NCI-H748 (cell line): ENCODE measurements at regions not wholly inside any gene's neighbourhood (a gene's known extent, or its start where the extent isn't known, plus 50 kb on each side); places are given as distances from the start of the nearest gene placed in this dataset.
"Not testable (repeated sequence)": the region's sequence is repeated elsewhere in the genome, so short reads cannot be mapped to it uniquely, and the experiment has no call there.

Experiments used
- DNase-seq: peaks from one replicate; lab custom pipeline; 2025; ENCODE audit not compliant: unreplicated experiment; lab: John Stamatoyannopoulos, UW

DNA sequence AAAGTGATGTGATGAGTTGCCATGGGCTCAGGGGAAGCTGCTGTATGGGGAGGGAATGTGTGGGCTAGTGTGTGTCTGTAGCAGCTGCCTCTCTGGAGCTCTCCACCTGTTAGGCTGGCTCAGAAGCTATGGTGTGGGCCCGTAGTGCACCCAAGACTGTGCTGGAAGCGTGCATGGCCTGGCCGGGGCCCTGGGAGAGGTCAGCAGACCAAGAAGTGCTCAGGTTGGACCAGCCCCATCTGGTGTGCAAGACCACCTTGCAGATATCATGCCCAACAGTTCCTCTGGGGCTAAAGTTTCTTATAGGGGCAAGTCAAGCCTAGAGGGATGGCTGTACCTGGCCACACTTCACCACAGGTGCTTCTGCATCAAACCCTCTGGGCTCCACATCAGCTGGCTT lies 274.4 kb upstream of the CCDC179 start:
- DNase-seq, result no peak

DNA sequence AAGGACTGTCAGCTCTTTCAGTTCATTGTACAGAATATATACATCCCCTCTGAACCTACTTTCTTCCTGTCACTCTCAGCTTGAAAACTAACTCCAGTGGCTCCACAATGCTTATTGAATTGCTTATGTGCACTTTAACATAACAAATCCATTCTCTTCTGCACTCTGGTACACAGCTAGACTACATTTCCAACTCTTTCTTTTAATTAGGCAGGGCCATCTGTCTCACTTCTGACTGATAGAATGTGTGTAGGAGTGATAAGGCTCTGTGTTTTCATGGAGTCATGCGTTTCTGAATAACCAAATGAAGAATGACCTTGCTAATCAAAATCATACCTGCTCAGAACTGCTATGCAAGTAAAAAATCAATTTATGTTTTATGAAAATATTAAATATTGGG lies 278.5 kb upstream of the CCDC179 start:
- DNase-seq, result no peak

DNA sequence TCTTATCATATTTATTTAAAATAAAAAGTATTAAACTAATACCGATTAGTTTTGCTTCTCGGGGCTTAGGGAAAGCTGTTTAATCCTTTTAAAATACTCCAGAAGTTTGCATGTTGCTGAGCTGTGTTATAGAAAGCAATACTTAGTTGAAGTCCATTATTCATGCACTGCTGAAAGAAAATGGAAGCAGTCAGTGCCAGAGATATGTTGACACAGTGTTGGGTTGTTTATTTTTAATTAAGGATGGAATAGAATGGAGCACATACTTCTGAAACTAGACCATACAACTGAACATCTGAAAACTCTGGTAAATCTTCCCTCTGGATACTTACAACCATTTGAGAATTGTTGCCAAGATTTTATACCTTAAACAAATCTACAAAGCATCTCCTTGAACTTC lies 282.7 kb upstream of the CCDC179 start:
- DNase-seq, result no peak

DNA sequence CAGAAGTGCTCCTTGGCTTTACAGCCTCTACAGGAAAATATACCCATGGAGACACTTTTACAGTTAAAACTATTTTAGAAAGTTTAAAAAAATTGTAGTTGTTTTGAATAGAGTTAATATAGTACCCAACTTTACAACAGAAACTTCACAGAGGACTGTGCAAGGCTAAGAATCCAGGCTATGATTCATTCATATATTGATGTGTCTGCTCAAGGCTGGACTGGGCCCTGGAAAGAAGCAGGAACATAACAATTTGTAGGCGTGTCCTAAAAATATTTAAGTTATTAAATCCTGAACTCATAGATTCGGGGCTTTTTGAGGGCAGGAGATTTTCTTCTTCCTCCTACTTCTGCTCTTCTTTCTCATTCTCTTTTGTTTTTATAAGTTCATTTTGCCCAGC lies 291.5 kb upstream of the CCDC179 start:
- no peak for DNase-seq

DNA sequence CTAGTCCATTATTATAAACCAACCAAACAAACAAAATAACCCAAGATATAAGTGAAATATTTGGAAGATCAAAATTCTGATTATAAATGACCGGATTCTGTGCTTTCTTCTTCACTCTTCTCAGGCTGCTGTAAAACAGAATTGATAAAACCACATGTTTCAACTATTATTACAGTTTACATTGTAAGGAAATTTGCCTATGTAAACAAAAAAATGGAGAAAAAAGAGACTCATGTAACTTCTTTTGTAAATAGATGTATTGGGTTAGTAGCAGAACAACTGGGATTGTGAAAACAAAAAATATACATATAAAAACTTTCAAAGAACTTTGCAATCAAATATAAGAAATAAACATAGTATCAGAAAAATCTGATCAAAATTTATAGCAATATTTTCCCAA lies 295.2 kb upstream of the CCDC179 start:
- DNase-seq, result no peak

DNA sequence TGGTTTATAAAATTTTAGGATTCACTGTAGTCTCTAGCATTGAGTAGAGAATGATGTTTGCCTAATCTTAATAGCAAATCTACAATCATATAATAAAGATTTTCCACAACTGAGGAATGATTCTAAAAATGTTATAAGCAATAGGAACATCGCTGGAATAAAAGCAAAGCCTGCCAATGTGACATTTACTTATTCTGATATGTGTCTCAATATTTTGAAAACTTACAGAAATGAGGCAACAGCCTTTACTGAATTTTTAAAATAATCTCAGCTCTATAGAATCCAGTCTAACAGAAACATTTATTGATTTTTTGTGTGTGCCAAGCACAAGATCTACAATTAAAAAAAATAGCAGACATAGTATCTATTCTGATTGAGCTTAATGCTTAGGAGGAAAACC lies 303.7 kb upstream of the CCDC179 start:
- no peak for DNase-seq

DNA sequence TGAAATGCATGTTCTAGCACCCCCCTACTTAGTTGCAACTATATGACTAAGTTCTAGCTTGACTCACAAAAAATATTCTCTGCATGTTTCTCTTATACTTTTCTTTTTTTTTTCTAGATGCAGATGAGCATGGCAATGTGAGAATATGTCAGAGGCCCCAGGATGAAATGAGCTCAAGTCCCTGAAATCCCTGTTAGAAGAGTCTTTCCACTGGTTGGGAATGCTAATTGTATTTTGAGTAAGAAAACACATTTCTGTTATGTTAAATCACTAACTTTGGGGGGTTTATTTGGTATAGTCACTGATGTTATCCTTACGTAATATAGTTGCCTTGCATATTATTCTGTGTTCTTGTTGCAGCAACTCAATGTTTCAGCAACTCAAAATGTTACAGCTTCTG lies 306.1 kb upstream of the CCDC179 start:
- DNase-seq, result no peak

DNA sequence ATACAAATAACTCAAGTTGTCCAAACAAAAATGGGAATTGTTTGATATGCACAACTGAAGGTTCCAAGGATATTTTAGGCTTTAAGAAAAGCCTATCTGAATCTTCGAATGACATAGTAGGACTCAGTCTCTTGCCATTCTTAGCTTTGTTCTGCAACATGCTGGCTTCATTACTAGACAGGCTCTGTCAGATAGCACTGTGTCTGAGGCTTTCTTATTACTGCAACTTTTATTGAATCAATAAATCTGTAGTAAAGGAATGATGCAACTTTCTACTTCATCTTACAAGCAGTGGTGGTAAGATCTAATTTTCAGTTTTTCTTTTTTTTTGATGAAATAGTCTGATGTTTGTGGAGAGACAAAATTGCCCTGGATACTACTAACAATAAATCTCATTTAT lies 319.3 kb upstream of the CCDC179 start:
- no peak for DNase-seq

DNA sequence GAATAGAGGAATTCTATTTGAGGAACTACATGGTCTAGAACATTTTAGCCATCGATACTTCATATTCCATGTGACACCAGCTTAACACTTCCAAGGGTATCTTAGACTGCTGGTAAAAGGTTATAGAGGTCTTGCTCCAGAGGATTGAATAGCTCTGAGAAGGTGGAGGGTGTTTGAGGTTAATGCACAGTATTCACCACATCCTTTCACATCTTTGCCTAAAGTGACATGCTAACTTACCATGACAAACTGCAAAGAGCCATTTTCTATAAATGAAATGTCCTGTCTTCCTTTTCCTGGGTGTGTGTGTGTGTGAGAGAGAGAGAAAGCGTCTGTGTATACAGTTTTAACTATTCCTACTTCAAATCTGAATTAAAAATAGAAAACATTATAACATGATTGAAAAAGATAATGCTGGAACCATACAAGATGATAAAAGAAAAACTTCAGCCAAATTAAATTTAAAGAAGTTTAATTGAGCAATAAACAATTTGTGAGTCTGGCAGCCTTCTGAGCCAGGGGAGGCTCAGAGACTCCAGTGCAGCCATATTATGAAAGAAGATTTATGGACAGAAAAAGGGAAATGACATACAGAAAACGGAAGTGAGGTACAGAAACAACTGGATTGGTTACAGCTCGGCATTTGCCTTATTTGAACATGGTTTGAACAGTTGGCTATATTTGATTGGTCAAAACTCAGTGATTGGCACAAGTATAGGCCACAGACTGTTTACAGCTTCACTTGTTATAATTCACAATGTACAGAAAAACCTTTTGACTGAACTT lies 320.9 kb upstream of the CCDC179 start:
- DNase-seq, result no peak

DNA sequence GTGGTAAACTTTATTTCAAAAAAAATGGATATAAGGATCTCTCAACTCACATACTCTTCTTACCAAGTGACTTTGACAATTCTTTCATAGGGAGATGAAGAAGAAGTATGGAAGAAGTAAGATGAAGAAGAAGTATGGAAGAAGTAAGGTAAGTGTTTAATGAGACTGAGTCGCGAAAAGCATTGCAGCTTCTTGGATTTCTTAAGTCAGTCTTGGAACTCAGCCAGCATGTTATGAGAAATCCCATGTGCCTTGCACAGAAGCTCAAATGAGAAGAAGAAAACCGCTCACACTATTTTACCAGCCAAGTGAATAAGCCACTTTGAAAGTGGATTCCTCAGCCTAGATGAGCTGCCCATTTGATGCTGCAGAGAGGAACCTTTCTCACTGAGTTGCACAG lies 332.0 kb upstream of the CCDC179 start:
- DNase-seq, result no peak

DNA sequence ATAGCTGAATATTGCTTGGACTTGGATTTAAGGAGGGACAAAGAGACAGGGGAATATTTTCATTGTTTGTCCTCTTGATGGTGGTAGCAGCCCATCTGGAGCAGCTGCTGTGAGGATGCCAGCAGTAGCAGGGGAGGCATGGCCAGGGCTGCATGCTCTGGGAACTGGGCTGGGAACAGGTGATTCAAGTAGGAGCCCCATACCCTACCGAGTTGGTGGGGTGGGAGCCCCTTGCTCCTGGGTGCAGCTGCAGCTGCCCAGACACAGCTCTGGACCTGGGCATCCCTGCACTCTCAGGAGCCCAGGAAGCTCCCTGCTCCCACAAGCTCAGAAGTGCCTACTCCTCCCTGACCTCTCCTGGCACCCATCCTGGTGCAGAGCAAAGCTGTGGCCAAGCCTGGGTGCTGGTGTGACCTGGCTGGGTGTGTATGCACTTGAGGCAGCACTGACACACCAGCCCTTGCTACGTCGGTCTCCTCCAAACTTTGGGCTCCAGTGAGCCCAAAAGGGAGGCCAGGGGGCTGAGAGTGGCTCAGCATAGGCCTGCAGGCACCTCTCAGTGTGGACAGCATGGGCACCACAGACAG lies 341.8 kb upstream of the CCDC179 start:
- no peak for DNase-seq

DNA sequence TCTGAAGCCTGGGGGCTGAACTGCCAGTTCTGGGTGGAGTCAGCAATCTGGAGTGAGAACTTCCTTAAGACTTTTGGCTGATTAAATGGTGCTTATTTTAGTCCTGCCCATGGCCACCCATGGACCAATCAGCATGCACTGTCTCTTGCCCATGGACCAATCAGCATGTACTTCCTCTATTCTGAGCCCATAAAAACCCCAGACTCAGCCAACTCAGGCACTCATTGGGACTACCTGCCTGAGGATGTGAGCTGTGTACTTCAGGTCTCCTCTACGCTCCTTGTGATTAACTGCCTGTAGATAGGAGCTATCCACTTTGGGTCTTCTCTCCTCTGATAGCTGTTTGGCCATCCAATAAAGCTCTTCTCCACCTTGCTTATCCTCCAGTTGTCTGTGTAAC lies 342.3 kb upstream of the CCDC179 start:
- DNase-seq, result no peak

DNA sequence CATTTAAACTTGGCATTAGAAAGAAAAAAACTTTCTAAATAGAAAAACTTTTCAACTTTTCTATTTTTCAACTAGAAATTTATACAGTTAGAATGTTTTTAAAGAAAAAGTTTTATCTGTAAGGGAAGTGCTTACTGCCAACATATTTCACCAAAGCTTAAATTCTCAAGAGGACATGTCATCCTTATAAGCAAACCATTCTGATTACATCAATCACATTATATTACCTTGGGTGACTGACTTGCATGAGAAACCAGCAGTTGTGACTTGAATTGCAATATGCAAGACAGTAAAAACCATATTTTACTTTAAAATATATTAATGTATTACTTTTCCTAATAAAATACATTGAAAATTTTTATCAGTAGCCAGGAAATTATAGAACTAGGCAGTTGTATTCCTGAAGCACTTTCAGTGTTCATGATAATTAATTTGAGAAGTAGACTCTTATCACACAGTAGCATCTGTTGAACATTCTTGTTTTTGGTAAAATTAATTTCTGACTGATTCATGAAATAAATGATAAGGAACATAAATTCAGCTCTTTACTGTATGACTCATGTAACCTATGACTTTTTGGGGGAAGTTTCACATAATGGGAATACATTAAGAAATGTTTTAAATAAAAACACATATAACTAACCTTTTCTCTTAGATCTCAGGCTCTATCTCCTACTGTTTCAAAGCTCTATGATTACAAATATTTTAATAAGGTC lies 345.0 kb upstream of the CCDC179 start:
- DNase-seq, result no peak

DNA sequence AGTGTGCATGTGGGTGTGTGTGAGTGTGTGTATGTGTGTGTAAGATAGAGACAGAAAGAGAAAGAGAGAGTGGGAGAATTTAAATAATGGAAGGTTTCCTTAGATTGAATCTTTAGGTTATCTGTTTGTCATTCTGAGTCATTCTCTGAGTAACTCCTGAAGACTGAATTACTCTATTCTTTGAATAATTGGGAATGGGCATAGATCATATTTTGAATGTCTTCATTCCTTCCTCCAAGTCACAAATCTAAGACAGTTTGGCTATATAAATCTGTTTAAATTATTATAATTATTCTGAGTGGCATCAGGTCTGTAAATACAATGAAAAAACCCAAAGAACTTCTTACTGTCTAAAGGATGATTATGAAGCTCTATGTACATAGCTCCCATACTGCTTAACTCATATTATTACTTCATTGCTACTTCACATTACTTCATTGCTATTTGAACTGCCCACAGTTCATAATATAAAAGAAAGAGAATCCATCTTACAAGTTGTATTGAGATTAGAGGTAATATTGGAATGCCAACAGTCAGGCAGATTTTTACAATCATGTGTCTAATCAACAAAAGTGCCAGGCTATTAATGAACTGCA lies 346.6 kb upstream of the CCDC179 start:
- no peak for DNase-seq

DNA sequence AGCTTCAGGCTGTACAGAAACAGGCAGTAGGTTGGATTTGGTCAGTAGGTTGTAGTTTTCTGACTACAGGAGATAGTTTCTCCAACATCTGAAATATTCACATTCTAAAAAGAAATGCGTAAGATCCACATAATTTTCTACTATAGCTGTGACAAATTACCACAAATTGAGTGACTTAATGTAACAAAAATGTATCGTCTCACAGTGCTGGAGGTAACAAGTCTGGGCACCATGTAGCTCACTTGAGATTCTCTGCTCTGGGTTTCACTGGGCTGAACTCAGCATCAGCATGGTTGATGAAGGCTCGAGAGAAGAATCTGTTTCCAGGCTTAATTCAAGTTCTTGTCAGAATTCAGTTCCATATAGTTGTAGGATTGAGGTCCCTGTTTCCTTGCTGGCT lies 350.9 kb upstream of the CCDC179 start:
- no peak for DNase-seq

DNA sequence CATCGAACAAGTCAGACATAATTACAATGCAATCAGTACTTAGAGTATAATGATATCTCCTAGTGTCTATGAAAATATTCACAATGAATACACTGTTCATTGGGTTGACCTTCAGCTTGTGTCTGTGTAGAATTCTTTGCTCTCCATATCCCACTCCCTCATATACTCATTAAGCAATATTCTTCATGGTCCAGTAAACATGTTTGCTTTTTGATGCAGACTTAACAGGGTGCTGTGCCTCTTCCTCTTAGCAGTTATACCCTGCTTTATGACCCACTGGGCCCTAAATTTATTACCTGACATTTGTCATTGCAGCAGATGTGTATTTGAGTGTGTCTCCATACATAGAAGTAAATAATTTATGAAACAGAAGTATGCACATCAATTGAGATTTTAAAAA lies 352.5 kb upstream of the CCDC179 start:
- no peak for DNase-seq

DNA sequence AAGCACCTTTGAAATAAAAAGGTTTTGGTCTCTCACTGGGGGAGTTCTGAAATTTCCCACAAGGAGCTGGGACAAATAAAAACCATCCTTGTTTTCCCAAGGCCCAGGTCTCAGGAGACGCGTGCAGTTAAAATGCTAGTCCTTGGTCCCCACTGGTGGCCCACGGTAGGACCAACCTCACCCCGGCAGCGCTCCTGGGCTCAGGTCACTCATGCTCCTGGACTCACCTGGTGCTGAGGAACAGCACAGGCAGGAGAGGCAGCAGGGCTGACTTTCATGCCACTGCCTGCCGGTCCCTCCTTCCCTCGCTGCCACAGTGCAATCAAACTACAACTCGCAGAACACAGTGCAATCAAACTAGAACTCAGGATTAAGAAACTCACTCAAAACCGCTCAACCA lies 356.8 kb upstream of the CCDC179 start:
- DNase-seq, result no peak

DNA sequence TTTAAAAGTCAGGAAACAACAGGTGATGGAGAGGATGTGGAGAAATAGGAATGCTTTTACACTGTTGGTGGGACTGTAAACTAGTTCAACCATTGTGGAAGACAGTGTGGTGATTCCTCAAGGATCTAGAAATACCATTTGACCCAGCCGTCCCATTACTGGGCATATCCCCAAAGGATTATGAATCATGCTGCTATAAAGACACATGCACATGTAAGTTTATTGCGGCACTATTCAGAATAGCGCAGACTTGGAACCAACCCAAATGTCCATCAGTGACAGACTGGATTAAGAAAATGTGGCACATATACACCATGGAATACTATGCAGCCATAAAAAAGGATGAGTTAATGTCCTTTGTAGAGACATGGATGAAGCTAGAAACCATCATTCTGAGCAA lies 359.8 kb upstream of the CCDC179 start:
- DNase-seq, result not testable (repeated sequence)

DNA sequence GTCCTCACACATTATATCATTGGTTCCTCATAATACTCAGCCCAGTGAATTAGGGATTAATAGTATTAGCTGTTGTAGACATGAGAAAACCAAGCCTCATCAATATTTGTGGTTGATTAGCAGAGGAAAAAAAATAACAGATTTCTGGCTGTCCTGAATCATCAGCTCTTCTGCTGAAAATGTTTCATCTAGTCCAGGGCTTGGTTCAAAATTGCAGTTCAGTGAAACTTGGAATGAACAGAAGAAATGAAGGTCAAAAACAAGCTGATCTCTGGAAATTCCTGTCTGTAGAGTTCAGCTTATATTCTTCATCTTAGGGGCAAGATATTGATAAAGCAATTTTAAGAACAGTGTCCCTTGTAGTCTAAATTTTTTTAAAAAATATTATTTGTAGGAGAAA lies 361.1 kb upstream of the CCDC179 start:
- no peak for DNase-seq

DNA sequence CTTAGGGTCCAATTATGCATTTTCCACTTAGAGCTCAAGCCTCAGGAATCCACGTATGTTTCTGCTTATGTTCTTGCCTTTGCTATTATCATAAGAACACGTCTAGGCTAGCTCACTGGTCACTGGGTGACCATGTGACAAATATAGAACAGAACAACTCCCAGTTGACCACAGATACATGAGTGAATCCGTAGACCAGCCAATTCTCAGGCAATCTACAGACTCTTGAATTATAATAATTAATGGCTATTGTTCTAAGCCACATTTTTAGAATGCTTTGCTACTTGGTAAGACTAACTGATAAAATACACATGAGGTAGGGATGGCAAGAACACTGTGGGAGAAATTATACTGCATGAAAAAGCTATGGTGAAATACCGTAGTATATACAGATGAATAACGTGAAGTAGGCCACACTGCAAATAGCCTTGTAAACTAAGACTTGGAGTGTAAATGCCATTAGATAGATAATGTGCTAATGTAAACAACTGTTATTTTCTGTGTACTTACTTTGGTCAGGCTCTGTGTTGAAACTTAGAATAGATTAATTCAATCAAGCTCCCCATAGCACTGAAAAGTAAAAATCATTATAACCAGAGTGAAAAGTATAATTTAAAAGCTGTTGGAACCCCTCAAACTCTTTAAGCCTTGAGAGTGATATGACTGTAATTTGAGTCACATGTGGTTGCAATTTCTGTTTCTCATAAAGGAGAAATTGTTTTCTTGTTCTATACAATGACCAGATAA lies 366.2 kb upstream of the CCDC179 start:
- no peak for DNase-seq

DNA sequence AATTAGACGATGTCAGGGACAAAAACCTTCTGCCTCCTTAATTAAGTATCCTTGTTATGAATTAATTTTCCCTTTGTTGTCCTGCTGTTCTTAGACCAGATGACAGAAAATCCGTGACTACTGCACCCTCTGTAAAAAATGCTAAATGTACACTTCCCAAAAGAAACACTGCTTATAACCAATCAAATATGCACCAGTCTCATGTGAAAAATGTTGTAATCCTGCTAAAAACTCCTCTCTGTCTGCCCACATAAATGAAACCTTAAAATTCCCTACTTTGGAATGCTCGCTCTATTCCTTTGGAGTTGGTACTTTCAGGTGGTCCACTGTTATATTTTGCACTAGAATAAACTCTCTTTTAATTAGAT lies 366.8 kb upstream of the CCDC179 start:
- DNase-seq, result no peak
